COLO668 (cell line): ENCODE measurements at regions not wholly inside any gene's neighbourhood (a gene's known extent, or its start where the extent isn't known, plus 50 kb on each side); places are given as distances from the start of the nearest gene placed in this dataset.

Experiments
- DNase-seq: peaks from one replicate; lab custom pipeline; 2025; ENCODE audit not compliant: unreplicated experiment; lab: John Stamatoyannopoulos, UW

DNA sequence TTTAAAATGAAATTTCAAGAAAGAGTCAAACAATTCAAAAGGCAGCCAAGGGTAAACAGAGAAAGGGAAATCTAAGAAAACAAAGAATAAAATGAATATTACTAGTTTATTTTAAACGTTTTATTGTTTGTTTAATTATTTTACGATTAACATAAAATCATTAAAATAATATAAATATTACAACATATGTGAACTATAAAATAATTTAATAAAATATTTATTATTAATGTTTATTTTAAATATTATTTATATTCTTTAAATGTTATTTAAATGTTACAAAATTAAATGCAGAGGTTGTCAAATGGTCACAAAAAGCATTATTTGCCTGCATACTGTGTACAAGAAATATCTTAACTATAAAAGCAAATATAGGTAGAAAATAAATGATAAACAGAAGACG, 786.7 kb upstream of the GHITM start:
- DNase-seq: no peak

DNA sequence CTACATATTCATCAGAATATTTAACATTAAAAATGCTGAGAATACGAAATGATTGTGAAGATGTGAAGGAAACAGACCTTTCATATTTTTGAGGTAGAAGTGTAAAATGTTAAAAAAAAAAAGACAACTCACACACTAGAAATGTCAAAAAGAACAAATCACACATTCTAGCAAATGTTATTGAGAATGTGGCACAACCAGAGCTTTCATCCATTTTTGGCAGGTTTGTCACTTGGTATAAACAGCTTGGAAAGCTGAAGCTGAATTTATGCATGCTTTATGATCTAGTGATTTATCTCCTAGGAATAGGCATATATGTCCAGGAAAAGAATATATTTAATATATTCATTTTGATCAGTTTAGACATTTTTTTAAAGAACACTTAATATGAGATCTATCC, 784.9 kb upstream of the GHITM start:
- no peak for DNase-seq

DNA sequence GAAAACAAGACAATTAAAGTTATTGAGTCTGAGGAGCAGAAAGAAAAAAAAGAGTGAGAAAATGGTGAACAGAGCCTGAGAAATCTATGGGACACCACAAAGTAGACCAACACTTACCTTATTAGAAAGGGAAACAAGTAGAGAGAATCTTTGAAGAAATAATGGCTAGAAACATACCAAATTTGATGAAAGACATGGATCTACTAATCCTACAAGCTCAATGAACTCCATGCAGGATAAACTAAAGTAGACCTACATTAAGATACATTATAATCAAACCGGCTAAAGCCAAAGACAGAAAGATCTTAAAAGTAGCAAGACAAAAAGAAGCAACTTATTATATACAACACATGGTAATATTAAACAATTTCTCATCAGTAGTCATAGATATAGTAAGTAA, 782.3 kb upstream of the GHITM start:
- DNase-seq: no peak

DNA sequence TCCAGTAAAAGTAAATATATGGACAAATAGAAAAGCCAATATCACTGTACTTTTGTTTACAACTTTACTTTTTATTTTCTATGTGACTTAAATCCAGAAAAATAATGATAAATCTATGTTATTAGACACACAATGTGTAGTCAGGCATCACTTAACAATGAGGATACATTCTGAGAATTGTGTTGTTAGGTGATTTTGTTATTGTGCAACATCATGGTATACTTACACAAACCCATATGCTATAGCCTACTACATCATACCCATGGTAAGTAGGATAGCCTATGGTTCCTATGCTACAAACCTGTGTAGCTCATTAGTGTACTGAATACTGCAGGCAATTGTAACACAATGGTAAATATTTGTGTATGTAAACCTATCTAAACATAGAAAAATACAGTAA, 781.7 kb upstream of the GHITM start:
- DNase-seq: no peak

DNA sequence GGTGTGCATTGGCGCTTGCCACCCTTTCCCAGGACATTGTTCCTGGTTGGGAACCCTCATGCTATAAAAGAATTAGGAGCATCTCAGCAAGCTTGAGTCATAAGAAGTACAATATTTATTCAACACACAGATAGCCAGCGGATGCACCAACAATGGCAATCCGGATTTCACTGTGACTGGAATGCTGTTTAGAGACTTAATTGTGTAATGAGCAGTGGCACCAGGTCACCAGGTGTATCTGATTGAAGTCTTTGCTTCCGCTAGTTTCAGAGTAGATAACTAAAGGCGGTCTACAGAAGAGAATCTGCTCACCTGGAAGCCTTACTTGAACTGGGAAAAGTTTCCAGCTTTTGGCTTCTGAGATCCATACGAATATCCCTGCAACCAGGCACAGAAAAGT, 772.3 kb upstream of the GHITM start:
- no peak for DNase-seq

DNA sequence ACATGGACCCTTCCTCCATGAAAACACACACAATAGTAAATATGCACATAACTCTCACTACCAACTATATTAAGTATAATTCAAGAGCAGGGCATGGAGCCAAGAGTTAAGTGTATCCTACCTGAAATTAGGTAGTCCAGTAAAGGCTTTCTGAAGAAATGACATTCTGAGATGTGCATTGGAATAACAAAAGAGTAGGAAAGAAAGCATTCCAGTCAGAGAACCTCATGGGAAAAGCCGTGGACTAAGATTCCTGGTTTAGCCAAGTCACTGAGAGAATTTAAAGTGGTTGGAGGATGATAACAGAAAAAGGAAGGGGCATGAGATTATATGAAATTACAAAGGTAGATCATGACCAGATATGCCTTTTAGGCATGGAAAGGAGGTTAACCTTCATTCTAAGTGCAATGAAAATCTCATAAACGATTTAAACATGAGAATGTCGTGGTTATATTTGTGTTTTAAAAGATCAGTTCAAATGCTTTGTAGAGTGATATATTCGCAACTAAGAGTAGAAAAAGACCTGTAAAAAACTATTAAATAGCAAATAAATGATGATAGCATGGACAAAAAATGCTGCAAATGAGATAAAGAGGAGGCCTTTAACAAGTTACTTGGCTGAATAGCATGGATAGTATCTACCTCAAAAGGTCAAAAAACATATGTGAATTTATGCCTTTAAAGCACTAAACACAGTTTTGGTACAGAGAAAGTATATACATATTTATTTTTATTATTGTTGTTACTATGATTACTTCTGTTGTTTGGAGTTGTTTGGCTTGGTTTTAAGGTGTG, 767.4 kb upstream of the GHITM start:
- DNase-seq: no peak

DNA sequence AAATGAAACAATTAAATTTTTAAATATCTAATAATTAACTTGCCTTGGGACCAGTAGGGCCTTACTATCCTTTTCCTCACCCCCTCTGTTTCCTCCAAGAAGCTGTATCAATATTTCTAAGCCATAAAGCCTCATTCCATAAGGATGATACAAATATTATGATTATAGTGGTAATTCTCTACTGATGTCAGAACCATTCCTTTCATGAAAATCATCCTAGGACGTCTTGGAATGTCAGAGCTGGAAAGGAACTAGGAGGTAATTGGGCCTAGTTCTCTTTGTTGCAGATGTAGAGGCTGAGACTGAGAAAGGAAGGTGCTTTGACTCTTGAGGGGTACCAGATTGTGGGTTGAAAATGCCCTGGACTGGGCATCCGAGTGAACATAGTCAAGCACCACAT, 766.7 kb upstream of the GHITM start:
- no peak for DNase-seq

DNA sequence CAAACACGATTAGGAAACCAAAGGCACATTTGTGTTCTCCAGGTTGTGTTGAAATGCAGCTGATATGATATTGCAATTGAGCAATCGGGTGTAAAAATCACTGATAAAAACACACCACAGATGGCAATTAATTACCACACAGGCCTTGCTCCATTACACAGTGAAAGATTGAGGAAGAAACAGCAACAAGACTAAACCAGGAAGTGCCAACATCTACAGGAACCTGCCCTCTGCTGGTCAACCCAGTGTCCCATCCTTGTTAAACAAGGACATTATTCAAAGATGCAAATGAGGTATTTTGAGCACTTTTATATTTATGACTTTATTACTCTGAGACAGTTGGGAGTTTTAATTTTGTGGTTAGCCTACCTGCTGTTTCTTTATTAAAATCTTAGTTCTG, 765.6 kb upstream of the GHITM start:
- no peak for DNase-seq

DNA sequence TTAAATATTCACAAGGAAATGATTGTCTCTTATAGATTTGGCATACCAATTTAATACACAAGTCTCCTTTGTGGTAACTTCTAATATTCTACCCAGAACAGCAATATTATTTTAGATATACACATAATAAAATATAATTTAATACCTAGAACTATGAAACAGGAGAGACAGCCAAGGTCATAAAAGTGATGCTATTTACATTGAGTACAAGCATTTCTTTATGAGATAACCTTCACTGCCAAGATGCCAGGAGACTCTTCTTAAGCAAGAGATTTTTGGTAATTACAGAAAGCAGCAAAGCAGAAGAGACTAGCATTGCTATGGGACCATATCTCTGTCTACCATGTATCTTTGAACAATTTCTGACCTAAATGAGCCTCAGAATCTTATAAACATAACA, 764.6 kb upstream of the GHITM start:
- no peak for DNase-seq

DNA sequence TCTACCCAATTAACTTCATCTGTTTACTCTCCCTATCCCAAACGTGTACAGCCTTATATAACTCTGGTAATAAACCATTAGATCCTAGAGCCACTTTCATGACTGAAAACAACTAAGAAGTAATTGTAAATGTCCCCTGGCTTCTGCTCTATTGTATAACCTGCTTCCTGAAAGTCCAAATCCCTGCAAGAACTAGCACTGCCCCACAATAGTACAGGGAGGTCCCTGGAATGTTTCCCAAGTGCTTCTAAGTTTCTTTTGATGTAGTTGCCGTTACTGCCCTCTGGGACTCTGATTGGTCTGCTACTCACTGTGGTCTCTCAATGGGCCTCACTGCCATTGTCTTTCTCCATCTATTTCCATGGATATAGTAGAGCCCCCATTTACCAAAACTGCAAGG, 764.0 kb upstream of the GHITM start:
- DNase-seq: no peak

DNA sequence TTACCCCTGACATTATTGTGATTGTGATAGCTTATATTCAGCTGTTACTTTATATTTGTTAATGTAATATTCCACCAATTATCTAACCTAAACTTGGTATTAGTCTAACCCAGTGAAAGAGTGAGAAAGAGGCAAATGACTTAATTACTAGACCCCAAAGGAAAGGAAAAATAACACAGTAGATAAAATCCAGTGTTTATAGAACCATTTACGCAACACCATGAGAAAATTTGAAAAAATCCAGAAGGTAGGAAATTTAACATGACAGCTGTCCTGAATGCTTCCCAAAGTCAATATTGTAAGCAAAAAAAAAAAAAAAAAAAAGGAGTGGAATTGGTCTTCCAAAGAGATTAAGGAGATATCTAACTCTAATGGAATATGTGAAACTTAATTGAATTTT, 741.5 kb upstream of the GHITM start:
- DNase-seq: no peak

DNA sequence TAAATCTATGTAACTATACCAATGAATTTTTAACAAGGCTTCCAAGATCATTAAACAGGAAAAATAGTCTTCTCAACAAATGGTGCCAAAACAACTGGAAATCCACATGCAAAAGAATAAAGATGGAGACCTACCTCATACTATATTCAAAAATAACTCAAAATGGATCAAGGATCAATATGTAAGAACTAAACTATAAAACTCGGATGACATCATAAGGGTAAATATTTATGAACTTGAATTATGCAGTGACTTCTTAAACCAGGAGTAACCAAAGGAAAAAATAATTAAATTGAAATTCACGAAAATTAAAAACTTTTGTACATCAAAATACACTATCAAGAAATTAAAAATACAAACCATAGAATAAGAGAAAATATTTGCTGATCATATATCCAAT, 728.7 kb upstream of the GHITM start:
- DNase-seq: no peak

DNA sequence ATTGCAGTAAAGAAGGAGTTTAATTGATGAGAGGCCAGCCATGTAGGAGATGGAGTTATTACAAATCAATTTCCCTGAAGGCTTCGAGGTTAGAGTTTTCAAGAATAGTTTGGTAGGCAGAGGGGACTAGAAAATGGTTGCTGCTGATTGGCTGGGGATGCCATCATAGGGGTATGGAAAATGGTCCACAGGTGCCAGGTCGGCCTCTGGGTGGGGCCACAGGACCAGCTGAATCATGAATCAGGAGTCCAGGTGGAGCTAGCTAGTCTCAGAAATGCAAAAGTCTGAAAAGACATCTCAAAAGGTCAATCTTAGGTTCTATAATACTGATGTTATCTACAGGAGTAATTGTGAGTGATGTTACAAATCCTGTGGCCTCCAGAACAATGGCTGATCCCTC, 714.0 kb upstream of the GHITM start:
- no peak for DNase-seq

DNA sequence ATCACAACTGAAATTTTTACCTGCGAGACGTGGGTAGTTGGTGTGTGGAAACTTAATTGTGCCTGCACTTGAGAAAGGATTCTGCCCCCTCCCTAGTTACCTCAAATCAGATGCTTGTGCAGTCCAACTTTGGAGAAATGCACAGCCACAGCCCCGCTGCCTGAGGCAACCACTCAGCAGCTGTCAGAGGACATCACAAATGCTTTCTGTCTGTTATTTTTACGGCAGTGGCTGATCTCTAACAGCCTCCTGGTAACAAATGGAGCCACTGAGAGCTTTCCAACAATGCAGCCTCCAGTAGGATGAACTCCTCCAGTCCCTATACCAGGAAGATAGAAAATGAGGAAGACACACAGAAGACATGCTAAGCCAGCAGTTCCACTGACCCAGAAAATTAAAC, 712.2 kb upstream of the GHITM start:
- DNase-seq: no peak

DNA sequence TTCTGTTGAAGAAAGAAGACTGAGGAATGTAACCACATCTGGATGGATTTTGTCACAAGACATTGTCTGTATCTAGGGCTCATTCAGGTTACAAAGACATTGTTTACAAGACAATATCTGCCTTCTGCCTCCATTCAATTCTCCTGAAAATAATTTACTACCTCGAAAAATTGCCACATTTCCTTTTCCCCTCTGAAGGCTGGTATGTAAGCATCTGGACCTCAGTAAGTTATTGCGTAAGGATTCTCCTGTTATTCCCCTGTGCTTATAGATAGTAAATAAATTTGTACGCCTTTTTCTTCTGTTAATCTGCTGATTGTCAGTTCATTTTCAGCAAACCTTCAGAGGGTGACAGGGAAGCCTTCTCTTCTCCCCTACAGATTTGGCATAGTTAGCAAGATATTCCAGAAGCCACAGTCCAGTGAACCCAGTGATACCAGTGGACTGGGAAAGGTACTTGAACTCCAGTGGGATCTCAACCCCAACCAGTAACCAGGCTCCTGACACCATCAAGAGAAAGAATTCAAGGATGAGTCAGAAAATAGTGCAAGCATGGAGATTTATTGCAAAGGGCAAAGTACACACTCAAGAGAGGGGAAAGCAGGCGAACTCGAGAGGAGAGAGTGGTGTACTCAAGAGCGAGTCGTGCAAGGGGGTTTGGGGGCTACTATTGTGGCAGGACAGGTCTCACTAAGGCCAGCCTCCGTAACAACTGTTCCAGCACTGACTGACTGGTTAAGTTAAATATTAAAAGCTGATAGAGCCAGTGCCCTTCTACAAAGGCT, 706.9 kb upstream of the GHITM start:
- no peak for DNase-seq

DNA sequence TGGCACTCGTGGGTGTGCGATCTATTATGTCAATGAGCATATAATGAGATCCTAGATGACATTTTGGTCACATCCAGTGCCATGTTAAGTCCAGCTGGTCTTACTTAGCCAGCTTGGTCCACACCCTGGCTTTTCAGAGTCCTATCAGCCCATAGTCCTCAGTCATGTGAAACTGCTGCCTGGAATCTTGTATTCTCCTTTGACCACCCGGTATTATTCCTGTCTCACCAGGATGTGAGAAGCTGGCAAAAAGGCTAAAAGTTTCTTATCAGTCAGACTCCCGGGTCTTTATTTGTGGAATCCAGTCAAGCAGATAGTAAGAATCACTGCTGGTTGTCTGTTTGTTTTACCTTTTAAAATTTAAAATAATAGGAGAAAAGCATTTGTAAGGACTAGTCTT, 705.6 kb upstream of the GHITM start:
- no peak for DNase-seq

DNA sequence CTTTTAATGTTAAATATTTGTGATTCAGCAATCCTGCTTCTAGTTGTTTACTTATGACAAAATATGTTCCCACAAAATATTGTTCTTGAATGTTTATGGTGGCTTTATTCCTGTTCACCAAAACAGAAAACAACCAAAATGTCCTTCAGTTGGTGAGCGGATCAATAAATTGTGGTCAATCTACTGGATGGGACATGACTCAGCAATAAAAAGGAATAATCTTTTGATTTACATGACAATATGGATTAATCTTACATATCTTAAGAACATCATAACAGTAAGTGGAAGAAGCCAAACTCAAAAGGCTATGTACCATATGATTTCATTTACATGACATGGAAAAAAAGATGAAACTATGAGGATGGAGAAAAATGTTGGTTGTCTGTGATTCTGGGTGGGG, 691.3 kb upstream of the GHITM start:
- DNase-seq: no peak

DNA sequence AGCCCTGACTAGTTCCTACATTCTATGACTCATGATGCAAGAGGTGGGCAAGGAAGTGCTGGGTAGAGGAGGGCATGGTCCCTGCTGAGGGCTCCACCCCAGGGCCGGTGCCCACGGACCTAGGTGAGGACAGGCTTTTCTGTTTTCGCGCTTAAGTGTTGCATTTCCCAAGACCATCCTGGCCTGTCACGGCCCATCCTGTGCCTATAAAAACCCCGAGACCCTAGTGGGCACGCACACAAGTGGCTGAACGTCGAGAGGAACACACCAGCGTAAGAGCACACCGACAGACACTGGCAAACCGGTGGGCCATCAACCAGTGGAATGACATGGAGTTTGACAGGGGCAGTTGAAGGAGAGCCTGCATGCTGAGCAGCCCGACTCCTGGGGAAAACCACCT, 680.7 kb upstream of the GHITM start:
- DNase-seq: no peak

DNA sequence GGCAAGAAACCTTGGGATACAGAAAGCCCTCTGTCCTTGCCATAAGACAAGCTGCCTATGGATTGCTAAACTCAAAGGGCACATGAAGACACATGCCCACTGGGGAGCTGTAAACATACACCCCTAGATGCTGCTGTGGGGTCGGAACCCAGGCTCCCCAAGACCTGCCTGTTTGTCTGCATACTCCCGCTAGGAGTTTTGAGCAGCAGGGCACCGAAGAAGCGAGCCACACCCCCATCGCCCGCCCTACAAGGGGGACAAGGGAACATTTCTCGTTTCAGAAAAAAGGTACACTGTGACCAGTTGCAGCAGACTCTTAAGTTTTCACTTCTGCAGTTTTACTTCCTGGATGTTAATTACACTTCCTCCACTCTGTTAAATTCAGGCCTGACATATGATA, 680.2 kb upstream of the GHITM start:
- no peak for DNase-seq

DNA sequence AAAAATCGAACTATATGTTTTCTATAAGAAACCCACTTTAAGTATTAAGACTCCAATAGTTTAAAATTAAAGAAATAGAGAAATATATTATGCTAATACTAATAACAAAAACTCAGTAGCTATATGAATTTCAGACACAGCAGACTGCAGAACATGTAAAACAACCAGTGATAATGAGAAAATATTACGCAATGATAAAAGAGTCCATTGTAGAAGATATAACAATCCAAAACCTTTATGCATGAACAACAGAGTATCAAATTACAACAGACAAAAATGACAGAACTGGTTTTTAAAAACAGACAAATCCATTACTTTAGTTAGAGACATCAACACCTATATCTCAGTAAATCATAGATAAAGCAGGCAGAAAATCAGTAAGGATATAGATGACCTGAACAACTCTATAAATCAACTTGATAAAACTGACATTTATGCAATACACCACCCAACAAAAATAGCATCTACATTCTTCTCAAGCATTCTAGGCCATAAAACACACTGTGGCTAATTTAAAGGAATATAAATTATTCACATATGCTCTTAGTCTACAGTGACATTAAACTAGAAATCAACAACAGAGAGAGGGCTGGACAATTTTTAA, 669.5 kb upstream of the GHITM start:
- DNase-seq: no peak

DNA sequence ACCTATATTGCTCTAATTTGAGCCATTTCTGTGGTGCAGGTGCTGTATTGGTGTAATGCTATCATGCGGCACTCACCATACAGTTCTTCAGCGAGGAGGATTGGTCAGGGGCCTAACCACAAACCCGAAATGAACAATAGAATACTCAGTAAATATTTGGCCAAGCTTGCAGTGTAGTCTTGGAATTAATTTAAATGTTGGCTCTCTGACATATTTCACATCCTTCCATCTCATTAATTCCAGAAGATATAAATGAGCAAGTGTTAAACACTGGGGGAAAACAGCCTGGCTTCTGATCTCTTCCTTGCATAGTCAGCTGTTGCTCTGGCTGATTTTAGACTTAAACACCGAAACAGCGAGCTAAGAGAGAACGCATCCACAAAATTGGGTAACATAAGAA, 663.1 kb upstream of the GHITM start:
- DNase-seq: no peak

DNA sequence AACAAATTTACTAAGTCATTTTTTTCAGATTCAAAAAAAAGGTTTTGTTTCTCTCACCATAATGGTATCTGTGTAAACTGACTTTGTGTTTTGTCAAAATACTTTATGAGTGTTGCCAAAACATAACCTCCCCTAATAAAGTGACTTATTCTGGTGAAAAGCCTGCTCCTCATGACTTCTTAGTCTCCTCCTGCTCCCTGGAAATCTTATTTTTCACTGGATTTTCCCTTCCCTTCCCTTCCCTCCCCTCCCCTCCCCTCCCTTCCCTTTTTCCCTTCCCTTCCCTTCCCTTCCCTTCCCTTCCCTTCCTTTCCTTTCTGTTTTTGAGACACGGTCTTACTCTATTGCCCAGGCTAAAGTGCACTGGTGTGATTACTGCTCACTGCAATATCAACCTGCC, 650.1 kb upstream of the GHITM start:
- no peak for DNase-seq
